ENCODE measurements at regions not wholly inside any gene's neighbourhood (a gene's known extent, or its start where the extent isn't known, plus 50 kb on each side); places are given as distances from the start of the nearest gene placed in this dataset.

DNA sequence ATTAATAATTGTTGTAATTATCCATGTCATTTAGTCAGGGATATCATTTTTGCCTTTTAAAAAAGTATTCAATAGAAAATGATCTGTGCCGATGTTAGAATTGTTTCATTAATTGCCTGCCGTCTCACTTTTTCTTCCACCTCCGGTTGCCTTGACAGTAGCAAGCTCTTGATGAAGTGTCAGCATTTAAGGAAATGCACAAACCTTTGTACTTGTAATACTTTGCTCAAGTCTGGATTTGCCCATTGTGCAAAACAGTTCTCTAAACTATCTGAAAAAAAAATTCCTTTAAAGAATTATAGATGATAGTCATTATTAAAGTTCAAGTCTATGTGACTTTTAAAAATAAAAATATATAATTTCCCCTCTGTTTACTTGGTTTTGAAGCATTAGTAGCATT, 619.7 kb downstream of the GATA3 start:
- TF ChIP-seq, protein P1, sequence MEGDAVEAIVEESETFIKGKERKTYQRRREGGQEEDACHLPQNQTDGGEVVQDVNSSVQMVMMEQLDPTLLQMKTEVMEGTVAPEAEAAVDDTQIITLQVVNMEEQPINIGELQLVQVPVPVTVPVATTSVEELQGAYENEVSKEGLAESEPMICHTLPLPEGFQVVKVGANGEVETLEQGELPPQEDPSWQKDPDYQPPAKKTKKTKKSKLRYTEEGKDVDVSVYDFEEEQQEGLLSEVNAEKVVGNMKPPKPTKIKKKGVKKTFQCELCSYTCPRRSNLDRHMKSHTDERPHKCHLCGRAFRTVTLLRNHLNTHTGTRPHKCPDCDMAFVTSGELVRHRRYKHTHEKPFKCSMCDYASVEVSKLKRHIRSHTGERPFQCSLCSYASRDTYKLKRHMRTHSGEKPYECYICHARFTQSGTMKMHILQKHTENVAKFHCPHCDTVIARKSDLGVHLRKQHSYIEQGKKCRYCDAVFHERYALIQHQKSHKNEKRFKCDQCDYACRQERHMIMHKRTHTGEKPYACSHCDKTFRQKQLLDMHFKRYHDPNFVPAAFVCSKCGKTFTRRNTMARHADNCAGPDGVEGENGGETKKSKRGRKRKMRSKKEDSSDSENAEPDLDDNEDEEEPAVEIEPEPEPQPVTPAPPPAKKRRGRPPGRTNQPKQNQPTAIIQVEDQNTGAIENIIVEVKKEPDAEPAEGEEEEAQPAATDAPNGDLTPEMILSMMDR (conservative IDR thresholded peaks at IDR 0.05), result no peak
- no peak for TF ChIP-seq EZH2 (IDR thresholded peaks at IDR 0.05; ENCODE audit: low read depth)
